Stomach (tissue), 8 donors: ENCODE measurements at regions not wholly inside any gene's neighbourhood (a gene's known extent, or its start where the extent isn't known, plus 50 kb on each side); places are given as distances from the start of the nearest gene placed in this dataset.

Source experiments
- DNase-seq, 2 donors: peaks; one replicate each; pipeline versions ENCODE4 v3.0.0 to v3.0.0-alpha.2; 2013 to 2019
- H3K27ac ChIP-seq, 5 donors: fragments of 200-600 bp in 4 of 5; sonication (generic) in 4 of 5; one replicate each; pipeline ENCODE4 v1.5.1; 2013 to 2019; ENCODE audit warnings: mild to moderate bottlenecking in 1 of 5, moderate library complexity in 1 of 5
- H3K27me3 ChIP-seq, 3 donors: fragments of 200-600 bp; sonication (generic); one replicate each; pipeline ENCODE4 v1.5.1; 2017 to 2019; ENCODE audit warnings: mixed run types in 1 of 3
- H3K36me3 ChIP-seq, 4 donors: fragments of 200-600 bp; sonication (generic); 1 replicate in 3 of 4; 2 replicates in 1 of 4; pipeline ENCODE4 v1.5.1; 2016 to 2019
- H3K4me1 ChIP-seq, 4 donors: fragments of 200-600 bp; sonication (generic); one replicate each; pipeline ENCODE4 v1.5.1; 2016 to 2019
- H3K4me3 ChIP-seq, 4 donors: fragments of 200-600 bp; sonication (generic) in 3 of 4; one replicate each; pipeline ENCODE4 v1.5.1; 2016 to 2019; ENCODE audit warnings: mild to moderate bottlenecking in 1 of 4
- H3K9me3 ChIP-seq, 4 donors: fragments of 200-600 bp; sonication (generic); one replicate each; pipeline ENCODE4 v1.5.1; 2016 to 2019
- EP300 ChIP-seq: sonication (generic); formaldehyde crosslinking; IDR thresholded peaks from one replicate; pipeline ENCODE4 v1.6.1; 2017; ENCODE audit warnings: antibody characterized with exemption
- POLR2A ChIP-seq, 4 donors: fragments of 450-650 bp; IDR thresholded peaks; one replicate each; pipeline ENCODE4 v1.6.1; 2016; ENCODE audit warnings: antibody characterized with exemption in 4 of 4, control low read depth in 2 of 4, mild to moderate bottlenecking in 1 of 4, moderate library complexity in 1 of 4
- POLR2AphosphoS5 ChIP-seq, 3 donors: sonication (generic); formaldehyde crosslinking; IDR thresholded peaks; one replicate each; pipeline ENCODE4 v1.6.1; 2016; ENCODE audit warnings: antibody characterized with exemption in 3 of 3
- WGBS, 5 donors: extraction: QIAGEN DNeasy Blood & Tissue Kit in 3 of 5; methylation state at CpG; one replicate each; pipeline versions ENCODE4 v1.1.5 to v1.1.7; 2013 to 2018; 5-methylcytosine and 5-hydroxymethylcytosine counted together
- intact Hi-C: fragments of 100-400 bp; cut with DNase I; formaldehyde crosslinking; loops from one replicate; pipeline ENCODE4 v1.15.1; 2023; ENCODE audit warnings: low total_unique reads
- TF ChIP-seq, protein P1 (sequence below), 7 experiments: fragments of 450-650 bp in 4 of 7; fragments of 200-600 bp in 3 of 7; sonication (generic) in 3 of 7; IDR thresholded peaks; one replicate each; pipeline ENCODE4 v1.5.1; 2016 to 2019; ENCODE audit warnings: antibody characterized with exemption in 7 of 7, control low read depth in 2 of 7, mild to moderate bottlenecking in 1 of 7
- donor health status: healthy with polysubstance abuse.
- donor health status: Bipolar disorder and iron deficiency.
- donor health status: healthy.

DNA sequence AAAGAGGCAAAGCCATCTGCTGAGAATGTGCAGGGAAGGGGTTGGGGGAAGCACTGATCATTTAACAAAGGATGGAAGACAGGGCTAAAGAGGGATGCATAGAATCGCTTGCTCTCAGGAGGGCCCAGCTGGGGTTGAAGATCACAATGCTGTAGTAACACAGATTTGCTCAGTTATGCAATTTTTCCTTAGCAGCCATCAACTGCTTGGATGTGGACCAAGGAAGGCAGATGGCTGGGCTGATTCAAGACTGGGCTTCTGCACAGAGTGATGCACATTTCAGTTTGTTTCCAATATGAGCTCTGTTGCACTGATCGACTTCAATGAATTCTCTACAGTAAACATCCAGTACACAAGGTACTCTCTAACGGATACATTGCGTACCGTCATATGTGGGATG is 127.8 kb upstream of the TBL1X start:
- WGBS, 5 donors = 49 to 77% (median 76%) methylated on average over 5 of the region's 5 CpGs
- no peaks in the 10 kb centered on the region for H3K9me3 ChIP-seq
- H3K36me3 ChIP-seq = no peaks in the 10 kb centered on the region
- intact Hi-C loops = no loop called here
- DNase-seq = peak in 1 of 2 donors; percentile 74
- H3K4me3 ChIP-seq = no peak overlapping the region
- H3K27ac ChIP-seq = no peak overlapping the region
- TF ChIP-seq POLR2AphosphoS5 (IDR thresholded peaks at IDR 0.05) (no peak), EP300 (no peak), POLR2A (IDR thresholded peaks at IDR 0.05) (no peak)
- TF ChIP-seq, protein P1, sequence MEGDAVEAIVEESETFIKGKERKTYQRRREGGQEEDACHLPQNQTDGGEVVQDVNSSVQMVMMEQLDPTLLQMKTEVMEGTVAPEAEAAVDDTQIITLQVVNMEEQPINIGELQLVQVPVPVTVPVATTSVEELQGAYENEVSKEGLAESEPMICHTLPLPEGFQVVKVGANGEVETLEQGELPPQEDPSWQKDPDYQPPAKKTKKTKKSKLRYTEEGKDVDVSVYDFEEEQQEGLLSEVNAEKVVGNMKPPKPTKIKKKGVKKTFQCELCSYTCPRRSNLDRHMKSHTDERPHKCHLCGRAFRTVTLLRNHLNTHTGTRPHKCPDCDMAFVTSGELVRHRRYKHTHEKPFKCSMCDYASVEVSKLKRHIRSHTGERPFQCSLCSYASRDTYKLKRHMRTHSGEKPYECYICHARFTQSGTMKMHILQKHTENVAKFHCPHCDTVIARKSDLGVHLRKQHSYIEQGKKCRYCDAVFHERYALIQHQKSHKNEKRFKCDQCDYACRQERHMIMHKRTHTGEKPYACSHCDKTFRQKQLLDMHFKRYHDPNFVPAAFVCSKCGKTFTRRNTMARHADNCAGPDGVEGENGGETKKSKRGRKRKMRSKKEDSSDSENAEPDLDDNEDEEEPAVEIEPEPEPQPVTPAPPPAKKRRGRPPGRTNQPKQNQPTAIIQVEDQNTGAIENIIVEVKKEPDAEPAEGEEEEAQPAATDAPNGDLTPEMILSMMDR (IDR thresholded peaks at IDR 0.05) = no peak
- H3K4me1 ChIP-seq = peaks cover 0 to 33% (median 20%) of the 10 kb centered on the region in 4 donors
- H3K27me3 ChIP-seq = no peaks in the 10 kb centered on the region

GRCh38 chrX:9338986-9339385 is 125.9 kb upstream of the TBL1X start:
- intact Hi-C loops = no loop called here
- TF ChIP-seq POLR2AphosphoS5 (IDR thresholded peaks at IDR 0.05) (no peak), EP300 (no peak), POLR2A (IDR thresholded peaks at IDR 0.05) (no peak)
- TF ChIP-seq, protein P1 (IDR thresholded peaks at IDR 0.05) = no peak
- Histone ChIP-seq H3K4me3 (no peak overlapping the region), H3K9me3 (no peaks in the 10 kb centered on the region), H3K27ac (no peak overlapping the region), H3K27me3 (no peaks in the 10 kb centered on the region), H3K36me3 (no peaks in the 10 kb centered on the region), H3K4me1 (peaks cover 0 to 49% (median 25%) of the 10 kb centered on the region in 4 donors)
- 84 to 93% (median 87%) methylated on average over 8 to 10 of the region's 10 CpGs for WGBS, 5 donors
- no peak for DNase-seq

DNA sequence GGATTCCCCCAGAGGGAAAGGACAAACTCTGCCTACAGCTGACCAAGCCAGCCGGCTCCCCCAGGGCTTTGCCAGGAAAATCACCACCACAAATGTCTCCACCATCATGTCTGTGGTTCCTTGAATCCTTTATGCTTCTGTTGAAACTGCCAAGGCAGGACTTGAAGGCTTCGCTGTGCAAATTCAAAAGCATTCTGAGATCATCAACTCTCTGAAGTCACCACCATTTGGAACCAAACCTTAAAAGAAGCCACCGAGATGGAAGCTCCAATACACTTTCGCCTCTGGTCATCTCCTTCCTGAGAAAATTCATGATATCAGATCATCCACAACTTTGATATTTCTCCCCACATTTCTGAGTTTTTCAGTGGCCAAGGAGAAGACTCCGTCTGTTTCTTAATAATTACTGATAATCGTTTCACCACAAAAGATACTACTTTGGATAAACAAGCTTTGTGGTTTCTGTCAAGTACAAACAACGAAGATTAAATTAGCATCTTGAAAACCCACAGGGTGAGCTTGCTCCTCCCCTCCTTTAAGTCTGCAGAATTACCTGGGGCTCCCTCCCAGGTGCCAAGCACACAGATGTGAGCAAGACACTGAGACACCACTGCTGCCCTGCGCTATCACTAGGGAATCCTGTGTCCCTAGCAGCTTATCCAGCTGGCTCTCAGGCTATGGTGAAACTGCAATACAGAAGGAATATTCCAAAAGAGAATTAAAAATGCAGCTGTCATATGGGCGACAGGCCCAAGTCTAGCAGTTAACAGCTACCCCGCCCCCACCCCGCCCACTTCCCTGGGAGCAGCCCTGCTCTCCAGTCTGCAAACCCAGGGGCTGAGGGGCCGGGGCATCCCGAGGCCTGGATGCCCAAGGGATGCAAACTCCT is 125.0 kb upstream of the TBL1X start:
- H3K27ac ChIP-seq = peak overlapping the region in 4 of 5 donors; percentile 77 to 86 (median 81)
- intact Hi-C loops = loop anchor here (10.0 kb wide), 1 partner anchor 115 kb away; no protein-coding TSS in a partner anchor
- TF ChIP-seq POLR2AphosphoS5 (IDR thresholded peaks at IDR 0.05) (no peak), POLR2A (IDR thresholded peaks at IDR 0.05) (no peak), EP300 (no peak)
- TF ChIP-seq, protein P1 (IDR thresholded peaks at IDR 0.05) = no peak
- peaks cover 0 to 50% (median 25%) of the 10 kb centered on the region in 4 donors for H3K4me1 ChIP-seq
- no peaks in the 10 kb centered on the region for H3K9me3 ChIP-seq
- DNase-seq = peak in 1 of 2 donors; percentile 63
- H3K4me3 ChIP-seq = no peak overlapping the region
- no peaks in the 10 kb centered on the region for H3K27me3 ChIP-seq
- no peaks in the 10 kb centered on the region for H3K36me3 ChIP-seq
- 34 to 56% (median 52%) methylated on average over 11 to 13 of the region's 13 CpGs for WGBS, 5 donors

DNA sequence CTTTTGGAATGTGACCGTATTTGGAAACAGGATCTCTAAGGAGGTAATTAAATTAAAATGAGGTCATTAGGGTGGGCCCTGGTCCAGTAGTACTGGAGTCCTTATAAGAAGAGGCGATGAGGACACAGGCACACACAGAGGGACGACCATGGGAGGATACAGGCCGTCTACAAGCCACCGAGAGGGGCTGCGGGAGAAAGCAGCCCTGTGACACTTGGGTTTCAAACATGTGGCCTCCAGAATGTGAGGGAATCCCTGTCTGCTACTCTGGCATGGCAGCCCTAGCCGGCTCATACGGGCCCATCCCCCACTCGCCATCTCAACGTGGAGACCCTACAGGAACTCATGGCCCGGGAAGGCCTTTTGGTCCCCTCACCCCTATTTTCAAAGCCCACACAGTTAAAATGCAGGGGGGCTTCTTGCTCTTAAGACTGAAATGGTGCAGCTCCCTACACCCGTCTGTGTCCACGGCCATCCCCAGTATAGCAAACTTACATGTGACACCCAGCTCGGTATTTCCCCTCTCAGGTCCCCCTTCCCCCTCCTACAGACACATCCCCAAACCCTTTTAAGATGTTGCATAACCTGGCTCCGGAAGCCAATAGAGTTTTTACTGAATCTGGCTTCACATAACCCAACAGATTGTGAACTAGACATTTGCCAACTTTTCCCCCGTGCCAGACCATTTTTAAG is 124.1 kb upstream of the TBL1X start:
- WGBS, 5 donors = 9 to 59% (median 37%) methylated on average over 11 to 16 of the region's 16 CpGs
- Histone ChIP-seq H3K36me3 (no peaks in the 10 kb centered on the region), H3K4me1 (peaks cover 0 to 50% (median 25%) of the 10 kb centered on the region in 4 donors), H3K27ac (peak overlapping the region; percentile 76 to 86 (median 81)), H3K4me3 (peak overlapping the region in 2 of 4 donors; percentile 15 to 17), H3K27me3 (no peaks in the 10 kb centered on the region), H3K9me3 (no peaks in the 10 kb centered on the region)
- peak; percentile 27 to 69 for DNase-seq
- TF ChIP-seq POLR2A (IDR thresholded peaks at IDR 0.05) (no peak), POLR2AphosphoS5 (IDR thresholded peaks at IDR 0.05) (peak in 1 of 3 donors; percentile 12)
- intact Hi-C loops = loop anchor here (10.0 kb wide), 1 partner anchor 114 kb away; no protein-coding TSS in a partner anchor
